WERI-Rb-1 (cell line): ENCODE measurements at regions not wholly inside any gene's neighbourhood (a gene's known extent, or its start where the extent isn't known, plus 50 kb on each side); places are given as distances from the start of the nearest gene placed in this dataset.

Source experiments
- DNase-seq: peaks from one replicate; pipeline ENCODE4 v3.0.0-alpha.2; 2020
- H3K27ac ChIP-seq: fragments of 250-450 bp; sonication (Bioruptor Pico); 2 replicates; pipeline ENCODE4 v1.5.1; 2020; ENCODE audit warnings: mild to moderate bottlenecking, moderate library complexity
- H3K27me3 ChIP-seq: fragments of 250-450 bp; sonication (Bioruptor Pico); 2 replicates; pipeline ENCODE4 v1.5.1; 2021; ENCODE audit warnings: mild to moderate bottlenecking, low read depth, moderate library complexity; ENCODE audit not compliant: insufficient read depth, severe bottlenecking
- H3K36me3 ChIP-seq: fragments of 250-450 bp; sonication (Bioruptor Pico); 2 replicates; pipeline ENCODE4 v1.5.1; 2020; ENCODE audit warnings: mild to moderate bottlenecking, moderate library complexity
- H3K4me3 ChIP-seq: 2 replicates; pipeline ENCODE4 v1.5.1; 2011; ENCODE audit warnings: low read depth, mild to moderate bottlenecking, control low read depth, low read length
- H3K9me3 ChIP-seq: fragments of 250-450 bp; sonication (Bioruptor Pico); 2 replicates; pipeline ENCODE4 v1.5.1; 2021; ENCODE audit warnings: mild to moderate bottlenecking, moderate library complexity; ENCODE audit not compliant: severe bottlenecking
- TF ChIP-seq, protein P1 (sequence below): IDR thresholded peaks from 2 replicates; pipeline ENCODE4 v1.5.1; 2011; ENCODE audit warnings: low read depth, mild to moderate bottlenecking, control low read depth, inconsistent platforms, low read length

DNA sequence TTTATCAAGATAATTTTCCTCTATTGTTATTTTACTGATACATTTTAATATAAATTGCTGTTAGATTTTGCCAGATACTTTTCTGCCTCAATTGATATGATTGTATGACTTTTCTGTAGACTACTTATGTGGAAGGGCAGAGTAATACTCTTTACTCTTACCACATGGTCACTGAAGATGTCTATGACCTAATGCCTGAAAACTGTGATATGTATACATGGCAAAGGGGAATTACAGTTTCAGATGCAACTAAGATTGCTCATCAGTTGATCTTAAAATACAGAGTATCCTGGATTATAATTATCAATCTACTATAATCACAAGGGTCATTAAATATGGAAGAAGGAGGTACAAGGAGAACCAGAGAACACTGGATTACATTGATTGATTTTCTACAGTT, 1528.0 kb downstream of the BRINP3 start:
- Histone ChIP-seq H3K4me3 (no peak overlapping the region), H3K27me3 (no peaks in the 10 kb centered on the region), H3K27ac (no peak overlapping the region), H3K36me3 (no peaks in the 10 kb centered on the region), H3K9me3 (no peaks in the 10 kb centered on the region)
- DNase-seq = no peak
- TF ChIP-seq, protein P1, sequence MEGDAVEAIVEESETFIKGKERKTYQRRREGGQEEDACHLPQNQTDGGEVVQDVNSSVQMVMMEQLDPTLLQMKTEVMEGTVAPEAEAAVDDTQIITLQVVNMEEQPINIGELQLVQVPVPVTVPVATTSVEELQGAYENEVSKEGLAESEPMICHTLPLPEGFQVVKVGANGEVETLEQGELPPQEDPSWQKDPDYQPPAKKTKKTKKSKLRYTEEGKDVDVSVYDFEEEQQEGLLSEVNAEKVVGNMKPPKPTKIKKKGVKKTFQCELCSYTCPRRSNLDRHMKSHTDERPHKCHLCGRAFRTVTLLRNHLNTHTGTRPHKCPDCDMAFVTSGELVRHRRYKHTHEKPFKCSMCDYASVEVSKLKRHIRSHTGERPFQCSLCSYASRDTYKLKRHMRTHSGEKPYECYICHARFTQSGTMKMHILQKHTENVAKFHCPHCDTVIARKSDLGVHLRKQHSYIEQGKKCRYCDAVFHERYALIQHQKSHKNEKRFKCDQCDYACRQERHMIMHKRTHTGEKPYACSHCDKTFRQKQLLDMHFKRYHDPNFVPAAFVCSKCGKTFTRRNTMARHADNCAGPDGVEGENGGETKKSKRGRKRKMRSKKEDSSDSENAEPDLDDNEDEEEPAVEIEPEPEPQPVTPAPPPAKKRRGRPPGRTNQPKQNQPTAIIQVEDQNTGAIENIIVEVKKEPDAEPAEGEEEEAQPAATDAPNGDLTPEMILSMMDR = no peak

DNA sequence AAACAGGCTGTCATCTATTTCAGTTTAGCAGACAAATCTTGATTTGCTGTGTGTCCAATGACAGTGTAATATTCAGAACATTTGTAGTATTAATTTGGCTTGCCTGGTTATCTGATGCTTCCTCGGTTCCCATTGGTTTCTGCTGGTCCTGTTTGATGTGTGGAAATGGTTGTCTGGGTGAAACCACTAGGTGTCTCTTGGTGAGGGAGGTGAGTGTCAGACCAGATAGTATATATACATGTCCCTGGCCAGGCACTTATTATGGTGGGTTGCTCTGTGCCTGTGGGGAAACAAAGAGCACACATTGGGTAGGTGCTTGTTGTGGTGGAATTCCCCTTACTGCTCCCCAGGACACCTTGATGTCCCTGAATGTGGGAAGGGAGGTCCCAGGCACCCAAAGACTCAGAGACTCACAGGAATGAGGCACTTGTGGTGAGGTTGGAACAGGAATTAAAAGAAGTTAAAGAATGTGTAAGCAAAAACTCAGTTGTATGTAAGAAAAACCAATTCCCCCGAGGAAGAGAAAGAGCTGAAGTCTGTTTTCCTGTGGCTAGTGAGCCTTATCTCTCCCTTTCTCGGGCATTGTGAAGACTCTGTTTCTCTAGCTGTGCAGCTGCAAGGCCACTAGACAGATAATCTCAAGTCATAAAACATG, 1519.1 kb downstream of the BRINP3 start:
- no peak overlapping the region for H3K4me3 ChIP-seq
- TF ChIP-seq, protein P1 = no peak
- no peaks in the 10 kb centered on the region for H3K9me3 ChIP-seq
- no peak for DNase-seq
- no peaks in the 10 kb centered on the region for H3K27me3 ChIP-seq
- H3K27ac ChIP-seq = no peak overlapping the region
- H3K36me3 ChIP-seq = no peaks in the 10 kb centered on the region

DNA sequence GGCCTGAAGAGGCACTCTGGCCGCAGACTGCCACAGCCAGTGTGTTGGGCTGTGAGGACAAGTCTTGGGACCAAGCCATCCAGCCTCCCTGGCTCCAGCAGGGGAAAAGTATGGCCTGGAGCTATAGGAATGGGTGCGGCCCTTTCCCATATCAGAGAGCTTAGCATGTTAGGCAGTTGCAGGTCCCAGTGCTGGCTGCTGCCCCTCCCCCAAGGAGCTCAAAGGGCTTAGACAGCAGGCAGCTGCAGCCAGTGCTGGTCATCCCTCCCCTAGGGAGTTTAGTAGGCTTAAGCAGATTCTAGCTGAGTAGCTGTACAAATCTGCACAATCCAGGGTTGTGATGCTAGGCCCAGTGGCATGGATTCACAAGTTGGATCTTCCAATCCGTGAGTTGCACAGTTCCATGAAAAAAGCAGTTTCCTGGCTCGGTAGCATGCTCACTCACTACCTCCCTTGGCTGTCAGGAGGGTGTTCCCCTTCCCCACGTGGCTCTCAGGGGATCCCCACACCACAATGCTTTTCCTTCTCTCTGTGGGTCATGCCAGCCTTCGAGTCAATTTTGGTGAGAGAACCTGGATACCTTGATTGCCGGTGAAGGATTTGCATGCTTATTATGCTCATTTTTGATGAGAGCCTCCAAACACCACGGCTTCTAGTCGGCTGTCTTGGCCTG, 1490.8 kb downstream of the BRINP3 start:
- H3K9me3 ChIP-seq = no peaks in the 10 kb centered on the region
- no peak overlapping the region for H3K4me3 ChIP-seq
- TF ChIP-seq, protein P1 = no peak
- H3K36me3 ChIP-seq = no peaks in the 10 kb centered on the region
- H3K27ac ChIP-seq = peak overlapping the region; percentile 39
- DNase-seq = peak; percentile 86
- H3K27me3 ChIP-seq = no peaks in the 10 kb centered on the region

DNA sequence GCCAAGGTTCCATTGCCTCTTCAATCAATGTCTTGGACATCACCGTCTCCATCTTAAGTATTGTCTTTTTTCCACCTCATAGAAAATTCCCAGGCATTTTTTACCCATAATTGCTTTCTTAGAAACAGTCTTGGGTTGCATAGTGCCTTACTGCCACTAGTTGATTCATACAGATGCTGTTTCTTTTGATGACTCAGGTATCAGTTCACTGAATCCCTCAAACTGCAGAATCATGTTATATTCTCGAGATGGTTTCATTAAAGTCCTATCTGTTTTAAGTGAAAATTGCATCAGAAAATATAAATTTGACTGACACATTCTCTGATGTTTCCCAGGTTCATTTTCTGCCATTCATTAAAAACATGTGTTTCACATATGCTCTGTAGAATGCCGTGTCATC, 1489.1 kb downstream of the BRINP3 start:
- H3K9me3 ChIP-seq = no peaks in the 10 kb centered on the region
- no peak for DNase-seq
- H3K27me3 ChIP-seq = no peaks in the 10 kb centered on the region
- no peaks in the 10 kb centered on the region for H3K36me3 ChIP-seq
- TF ChIP-seq, protein P1 = no peak
- no peak overlapping the region for H3K4me3 ChIP-seq
- no peak overlapping the region for H3K27ac ChIP-seq

DNA sequence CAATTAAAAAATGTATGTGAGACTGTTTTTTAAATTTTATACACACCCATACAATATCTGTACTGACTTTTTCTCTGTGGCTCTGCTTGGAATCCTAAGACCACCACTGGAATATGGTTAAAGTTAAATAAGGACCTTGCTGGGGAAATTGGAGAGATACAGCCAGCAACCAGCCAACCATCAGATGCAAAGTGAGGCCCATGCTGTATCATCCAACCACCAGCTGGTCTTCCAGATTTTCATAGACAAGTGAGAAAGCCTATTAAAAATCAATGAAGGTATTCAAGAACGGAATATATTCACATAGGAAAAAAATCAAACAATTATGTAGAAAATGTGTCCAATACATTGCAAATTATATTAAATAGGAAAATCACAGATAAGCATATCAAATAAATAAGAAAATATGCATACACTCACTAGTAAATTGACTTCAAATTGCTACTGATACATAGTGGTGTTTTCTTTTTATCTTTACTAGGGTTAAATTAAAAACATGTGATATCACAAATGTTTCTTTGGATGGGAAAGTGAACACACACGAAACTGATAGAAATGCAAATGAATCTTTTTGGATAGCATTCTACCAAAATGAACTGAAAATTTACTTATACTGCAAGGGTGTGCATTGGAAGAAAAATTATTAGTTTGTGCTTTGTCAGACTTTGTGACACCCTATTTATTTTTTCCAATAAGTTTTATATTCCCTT, 1486.3 kb downstream of the BRINP3 start:
- H3K36me3 ChIP-seq = no peaks in the 10 kb centered on the region
- no peaks in the 10 kb centered on the region for H3K9me3 ChIP-seq
- no peaks in the 10 kb centered on the region for H3K27me3 ChIP-seq
- DNase-seq = no peak
- TF ChIP-seq, protein P1 = no peak
- H3K27ac ChIP-seq = no peak overlapping the region
- no peak overlapping the region for H3K4me3 ChIP-seq
